Fibroblast of lung (primary cell): ENCODE measurements at regions not wholly inside any gene's neighbourhood (a gene's known extent, or its start where the extent isn't known, plus 50 kb on each side); places are given as distances from the start of the nearest gene placed in this dataset.

Source experiments
- DNase-seq, 2 donors: peaks; one replicate each; pipeline versions ENCODE4 v3.0.0 to v3.0.0-alpha.2; 2010; ENCODE audit warnings: low read depth in 2 of 2
- H2AFZ ChIP-seq: 2 replicates; pipeline ENCODE4 v1.5.1; 2012; ENCODE audit warnings: low read length, control low read depth, inconsistent platforms
- H3K27ac ChIP-seq: 2 replicates; pipeline ENCODE4 v1.5.1; 2011; ENCODE audit warnings: low read length, control low read depth; ENCODE audit not compliant: insufficient read depth
- H3K27me3 ChIP-seq: 2 replicates; pipeline ENCODE4 v1.5.1; 2011; ENCODE audit warnings: mild to moderate bottlenecking, low read length; ENCODE audit not compliant: control insufficient read depth, insufficient read depth
- H3K36me3 ChIP-seq: 2 replicates; pipeline ENCODE4 v1.5.1; 2011; ENCODE audit warnings: low read length; ENCODE audit not compliant: control insufficient read depth, insufficient read depth
- H3K4me1 ChIP-seq: 2 replicates; pipeline ENCODE4 v1.5.1; 2011; ENCODE audit warnings: low read length; ENCODE audit not compliant: control insufficient read depth, insufficient read depth; ENCODE audit errors: extremely low read depth
- H3K4me2 ChIP-seq: 2 replicates; pipeline ENCODE4 v1.5.1; 2011; ENCODE audit warnings: low read length, control low read depth; ENCODE audit not compliant: insufficient read depth; ENCODE audit errors: extremely low read depth
- H3K4me3 ChIP-seq, 4 experiments: fragments of 200-600 bp in 1 of 4; sonication (generic) in 1 of 4; replicated peaks in 1 of 4; 2 replicates each; pipeline ENCODE4 v1.5.1; 2011 to 2016; ENCODE audit warnings: low read length in 4 of 4, low read depth in 3 of 4, mild to moderate bottlenecking in 3 of 4, control low read depth in 2 of 4, inconsistent platforms in 1 of 4, mixed read lengths in 1 of 4; ENCODE audit not compliant: insufficient read depth in 1 of 4; ENCODE audit errors: control extremely low read depth in 1 of 4
- H3K79me2 ChIP-seq: 2 replicates; pipeline ENCODE4 v1.5.1; 2012; ENCODE audit warnings: mild to moderate bottlenecking, low read length, inconsistent platforms; ENCODE audit not compliant: control insufficient read depth, insufficient read depth
- H3K9ac ChIP-seq: 2 replicates; pipeline ENCODE4 v1.5.1; 2011; ENCODE audit warnings: mild to moderate bottlenecking, low read length, control low read depth; ENCODE audit not compliant: insufficient read depth
- H3K9me3 ChIP-seq: 2 replicates; pipeline ENCODE4 v1.5.1; 2012; ENCODE audit warnings: low read depth, low read length; ENCODE audit not compliant: control insufficient read depth, insufficient read depth
- H4K20me1 ChIP-seq: 2 replicates; pipeline ENCODE4 v1.5.1; 2011; ENCODE audit warnings: low read length; ENCODE audit not compliant: control insufficient read depth, insufficient read depth; ENCODE audit errors: extremely low read depth
- EZH2 ChIP-seq: IDR thresholded peaks from 2 replicates; pipeline ENCODE4 v1.5.1; 2012; ENCODE audit warnings: low read length, control low read depth, mild to moderate bottlenecking; ENCODE audit errors: missing control alignments
- TF ChIP-seq, protein P1 (sequence below), 2 donors: IDR thresholded peaks in 1 of 2; conservative IDR thresholded peaks in 1 of 2; 1 replicate in 1 of 2; 2 replicates in 1 of 2; pipeline ENCODE4 v1.5.1; 2011 to 2012; ENCODE audit warnings: low read length in 2 of 2, control low read depth in 1 of 2, inconsistent platforms in 1 of 2, low read depth in 1 of 2, mild to moderate bottlenecking in 1 of 2

DNA sequence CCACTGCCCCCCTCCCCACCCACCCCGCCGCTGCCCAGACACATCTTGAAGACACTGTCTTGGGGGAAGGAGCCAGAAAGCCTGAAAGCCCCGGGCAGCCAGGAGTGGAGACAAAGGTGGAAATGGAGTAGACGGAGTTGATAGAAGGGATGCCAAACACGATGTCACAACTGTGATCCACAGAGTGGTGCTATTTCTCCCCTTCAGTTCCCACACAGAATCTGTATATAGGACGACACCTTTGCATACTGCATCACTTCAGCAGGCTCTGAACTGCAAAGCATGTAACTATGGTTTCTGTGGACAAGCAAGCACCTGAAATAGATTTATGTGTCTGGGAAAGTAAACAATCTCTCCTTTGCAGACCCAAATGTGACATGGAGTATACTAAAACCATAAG, 56.4 kb upstream of the F13A1 start:
- no peak overlapping the region for H2AFZ ChIP-seq
- H3K79me2 ChIP-seq, result no peaks in the 10 kb centered on the region
- DNase-seq, result no peak
- H3K9ac ChIP-seq, result no peak overlapping the region
- no peaks in the 10 kb centered on the region for H3K27me3 ChIP-seq
- H3K36me3 ChIP-seq, result no peaks in the 10 kb centered on the region
- H3K9me3 ChIP-seq, result no peaks in the 10 kb centered on the region
- no peaks in the 10 kb centered on the region for H4K20me1 ChIP-seq
- TF ChIP-seq EZH2, result no peak
- TF ChIP-seq, protein P1, sequence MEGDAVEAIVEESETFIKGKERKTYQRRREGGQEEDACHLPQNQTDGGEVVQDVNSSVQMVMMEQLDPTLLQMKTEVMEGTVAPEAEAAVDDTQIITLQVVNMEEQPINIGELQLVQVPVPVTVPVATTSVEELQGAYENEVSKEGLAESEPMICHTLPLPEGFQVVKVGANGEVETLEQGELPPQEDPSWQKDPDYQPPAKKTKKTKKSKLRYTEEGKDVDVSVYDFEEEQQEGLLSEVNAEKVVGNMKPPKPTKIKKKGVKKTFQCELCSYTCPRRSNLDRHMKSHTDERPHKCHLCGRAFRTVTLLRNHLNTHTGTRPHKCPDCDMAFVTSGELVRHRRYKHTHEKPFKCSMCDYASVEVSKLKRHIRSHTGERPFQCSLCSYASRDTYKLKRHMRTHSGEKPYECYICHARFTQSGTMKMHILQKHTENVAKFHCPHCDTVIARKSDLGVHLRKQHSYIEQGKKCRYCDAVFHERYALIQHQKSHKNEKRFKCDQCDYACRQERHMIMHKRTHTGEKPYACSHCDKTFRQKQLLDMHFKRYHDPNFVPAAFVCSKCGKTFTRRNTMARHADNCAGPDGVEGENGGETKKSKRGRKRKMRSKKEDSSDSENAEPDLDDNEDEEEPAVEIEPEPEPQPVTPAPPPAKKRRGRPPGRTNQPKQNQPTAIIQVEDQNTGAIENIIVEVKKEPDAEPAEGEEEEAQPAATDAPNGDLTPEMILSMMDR (conservative IDR thresholded peaks at IDR 0.05 in 1 of 2, IDR thresholded peaks at IDR 0.05 in 1 of 2; ENCODE audit: low read depth in 1 of 2, low read length in 2 of 2), result no peak
- H3K4me1 ChIP-seq, result no peaks in the 10 kb centered on the region
- no peak overlapping the region for H3K4me2 ChIP-seq
- H3K27ac ChIP-seq, result no peak overlapping the region
- no peak overlapping the region for H3K4me3 ChIP-seq

DNA sequence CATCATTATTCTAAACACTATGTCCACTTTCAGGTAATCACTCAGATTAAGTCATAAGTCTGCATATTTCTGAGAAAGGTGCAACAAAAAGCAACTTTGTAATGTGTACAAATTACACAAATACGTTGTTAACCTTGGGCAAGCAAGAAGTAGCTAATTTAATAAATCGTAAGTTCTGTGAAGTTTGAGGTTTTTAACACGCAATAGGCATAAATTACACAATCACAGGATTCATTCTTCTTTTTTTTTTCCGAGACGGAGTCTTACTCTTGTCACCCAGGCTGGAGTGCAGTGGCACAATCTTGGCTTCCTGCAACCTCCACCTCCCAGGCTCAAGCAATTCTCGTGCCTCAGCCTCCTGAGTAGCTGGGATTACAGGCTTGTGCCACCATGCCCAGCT, 57.2 kb upstream of the F13A1 start:
- no peak overlapping the region for H3K27ac ChIP-seq
- no peaks in the 10 kb centered on the region for H3K36me3 ChIP-seq
- DNase-seq, result no peak
- TF ChIP-seq, protein P1 (conservative IDR thresholded peaks at IDR 0.05 in 1 of 2, IDR thresholded peaks at IDR 0.05 in 1 of 2; ENCODE audit: low read depth in 1 of 2, low read length in 2 of 2), result no peak
- TF ChIP-seq EZH2, result no peak
- H4K20me1 ChIP-seq, result no peaks in the 10 kb centered on the region
- H2AFZ ChIP-seq, result no peak overlapping the region
- H3K79me2 ChIP-seq, result no peaks in the 10 kb centered on the region
- H3K9me3 ChIP-seq, result no peaks in the 10 kb centered on the region
- no peak overlapping the region for H3K9ac ChIP-seq
- H3K4me1 ChIP-seq, result no peaks in the 10 kb centered on the region
- no peak overlapping the region for H3K4me3 ChIP-seq
- no peaks in the 10 kb centered on the region for H3K27me3 ChIP-seq
- no peak overlapping the region for H3K4me2 ChIP-seq

DNA sequence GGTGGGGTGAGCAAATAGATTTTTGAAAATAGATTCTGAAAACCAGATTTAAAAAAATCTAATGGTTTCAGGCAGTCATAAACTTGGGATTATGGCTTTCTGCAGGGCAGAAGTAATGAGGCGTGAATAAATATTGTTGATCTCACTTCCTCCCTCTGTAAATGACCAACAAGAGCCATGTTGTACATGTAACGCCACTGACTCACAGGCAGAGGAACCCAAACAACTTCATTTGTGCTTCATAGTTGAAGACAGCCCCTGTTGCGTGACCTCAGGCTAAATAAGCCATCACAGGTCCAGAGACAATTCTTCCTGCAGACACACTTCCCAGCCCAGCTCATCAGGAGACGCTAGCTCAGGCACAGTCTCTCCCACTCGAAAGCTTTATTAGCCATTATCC, 59.1 kb upstream of the F13A1 start:
- Histone ChIP-seq H4K20me1 (no peaks in the 10 kb centered on the region), H3K4me2 (no peak overlapping the region), H3K4me3 (no peak overlapping the region), H2AFZ (no peak overlapping the region), H3K36me3 (no peaks in the 10 kb centered on the region), H3K4me1 (no peaks in the 10 kb centered on the region), H3K9ac (no peak overlapping the region), H3K79me2 (no peaks in the 10 kb centered on the region), H3K27me3 (no peaks in the 10 kb centered on the region), H3K9me3 (no peaks in the 10 kb centered on the region), H3K27ac (no peak overlapping the region)
- DNase-seq, result peak in 1 of 2 donors; percentile 0
- TF ChIP-seq EZH2, result no peak
- TF ChIP-seq, protein P1 (conservative IDR thresholded peaks at IDR 0.05 in 1 of 2, IDR thresholded peaks at IDR 0.05 in 1 of 2; ENCODE audit: low read depth in 1 of 2, low read length in 2 of 2), result no peak
